HG03135 (cell line): ENCODE measurements at regions not wholly inside any gene's neighbourhood (a gene's known extent, or its start where the extent isn't known, plus 50 kb on each side); places are given as distances from the start of the nearest gene placed in this dataset.

Experiments used
- ATAC-seq: cut with Tn5 transposase; IDR thresholded peaks from one replicate; pipeline ENCODE4 v1.9.1; 2021; ENCODE audit warnings: mild to moderate bottlenecking, moderate library complexity; ENCODE audit not compliant: unreplicated experiment

DNA sequence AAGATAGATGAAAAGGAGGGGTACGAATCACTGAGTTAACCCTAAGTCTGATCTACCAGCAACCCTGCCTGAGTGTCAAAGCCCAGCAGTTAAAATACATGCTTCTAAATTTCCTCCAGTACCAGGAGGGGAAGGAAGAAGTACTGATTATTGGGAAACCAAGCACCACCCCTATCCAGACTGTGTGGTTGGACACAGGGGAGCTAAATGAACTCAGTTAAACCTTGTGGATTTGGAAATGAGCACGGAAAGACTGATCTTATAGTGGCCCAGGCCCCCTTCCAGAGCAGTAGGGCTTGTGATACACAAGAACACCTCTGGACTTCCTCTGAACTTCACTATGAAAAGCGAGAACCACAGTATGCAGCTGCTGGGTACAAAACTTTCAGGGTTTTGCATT lies 585.6 kb downstream of the MAFB start:
- ATAC-seq: no peak

GRCh38 chr20:40101560-40101959 lies 587.5 kb downstream of the MAFB start:
- no peak for ATAC-seq

DNA sequence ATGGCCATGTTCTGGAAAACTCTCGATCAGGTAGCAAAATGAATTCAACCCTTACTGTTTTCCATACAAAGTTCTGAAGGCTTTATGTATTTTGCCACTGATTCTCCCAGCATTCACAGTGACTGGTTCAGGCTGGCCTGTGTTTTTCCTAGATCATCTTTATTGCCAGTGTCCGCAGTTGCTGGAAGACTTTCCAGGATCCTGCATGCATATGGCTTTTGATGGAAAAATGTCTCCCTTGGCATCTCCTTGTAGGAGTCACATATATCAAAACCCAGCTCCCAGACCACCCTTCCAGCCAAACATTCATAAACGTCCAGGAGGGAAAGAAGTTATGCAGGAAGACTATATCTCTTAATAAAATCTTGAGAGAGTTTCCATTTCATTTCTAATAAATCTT lies 588.8 kb downstream of the MAFB start:
- ATAC-seq: no peak

GRCh38 chr20:40090236-40090635 lies 598.8 kb downstream of the MAFB start:
- ATAC-seq: no peak

GRCh38 chr20:40087496-40087895 lies 601.5 kb downstream of the MAFB start:
- ATAC-seq: no peak

DNA sequence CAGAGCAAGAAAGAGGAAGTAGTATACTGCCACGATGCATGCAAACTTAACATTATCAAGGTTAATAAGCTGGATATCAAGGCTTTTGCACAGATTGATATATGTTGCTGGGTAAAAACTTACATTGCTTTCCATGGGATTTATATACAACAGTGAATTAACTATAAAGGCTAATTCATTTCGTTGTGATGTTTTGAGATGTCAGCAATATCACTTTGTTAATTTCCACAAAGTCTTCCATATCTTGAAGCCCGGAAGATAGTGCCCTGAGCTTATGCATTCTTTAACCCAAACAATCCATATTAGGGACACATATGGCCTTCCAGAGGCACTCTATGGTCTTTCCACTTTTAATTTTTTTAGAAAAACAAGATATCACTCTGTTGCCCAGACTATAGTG lies 603.5 kb downstream of the MAFB start:
- no peak for ATAC-seq

GRCh38 chr20:40082436-40082835 lies 606.6 kb downstream of the MAFB start:
- no peak for ATAC-seq

- ATAC-seq: no peak
Observed at GRCh38 chr20:40081653-40082052, 607.4 kb downstream of the MAFB start.

GRCh38 chr20:40080041-40080652 lies 608.9 kb downstream of the MAFB start:
- ATAC-seq: no peak

DNA sequence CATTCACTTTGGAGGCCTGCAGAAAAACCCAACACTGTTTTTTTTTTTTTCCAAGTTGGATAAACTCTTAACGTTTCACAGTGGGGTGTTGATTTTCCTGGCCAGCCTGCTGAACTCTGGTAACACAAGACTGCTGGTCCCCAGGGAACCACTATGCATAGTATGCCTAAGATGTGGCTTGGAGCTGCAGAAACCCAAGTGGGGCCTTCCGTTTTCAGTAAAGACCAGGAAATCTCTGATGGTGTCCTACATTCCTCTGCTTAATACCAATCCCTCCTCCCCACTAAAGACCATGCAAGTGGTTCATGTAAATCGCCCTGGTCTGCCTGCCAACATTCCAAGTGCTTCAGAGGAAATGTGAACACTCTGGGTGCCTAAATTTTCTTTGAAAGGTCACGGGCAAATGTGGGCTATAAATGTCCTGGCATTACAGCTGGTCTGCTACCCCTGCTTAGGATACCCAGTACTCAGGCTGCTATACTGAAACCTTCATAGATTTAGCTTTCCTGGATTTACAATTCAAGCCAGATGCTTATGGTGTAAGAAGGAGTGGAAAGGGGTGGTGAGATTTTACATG lies 615.4 kb downstream of the MAFB start:
- no peak for ATAC-seq

DNA sequence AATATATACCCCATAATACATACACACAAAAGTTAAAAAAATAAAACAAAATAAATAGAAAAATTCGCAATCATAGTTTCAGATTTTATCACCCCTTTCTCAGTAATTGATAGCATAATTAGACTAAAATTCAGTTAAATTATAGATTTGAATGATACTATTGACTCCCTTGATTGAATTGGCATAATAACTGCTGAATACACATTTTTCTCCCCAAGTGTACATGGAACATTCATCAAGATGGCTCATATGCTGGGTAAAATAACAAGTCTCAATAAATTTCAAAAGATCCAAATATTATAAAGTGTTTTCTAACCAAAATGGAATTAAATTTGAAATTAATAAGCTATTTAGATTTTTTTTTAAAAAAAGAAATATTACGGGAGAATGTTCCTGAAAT lies 616.1 kb downstream of the MAFB start:
- ATAC-seq: no peak

- no peak for ATAC-seq
Observed at GRCh38 chr20:40056171-40056570, 632.9 kb downstream of the MAFB start.

GRCh38 chr20:40055711-40056110 lies 633.3 kb downstream of the MAFB start:
- ATAC-seq: no peak

DNA sequence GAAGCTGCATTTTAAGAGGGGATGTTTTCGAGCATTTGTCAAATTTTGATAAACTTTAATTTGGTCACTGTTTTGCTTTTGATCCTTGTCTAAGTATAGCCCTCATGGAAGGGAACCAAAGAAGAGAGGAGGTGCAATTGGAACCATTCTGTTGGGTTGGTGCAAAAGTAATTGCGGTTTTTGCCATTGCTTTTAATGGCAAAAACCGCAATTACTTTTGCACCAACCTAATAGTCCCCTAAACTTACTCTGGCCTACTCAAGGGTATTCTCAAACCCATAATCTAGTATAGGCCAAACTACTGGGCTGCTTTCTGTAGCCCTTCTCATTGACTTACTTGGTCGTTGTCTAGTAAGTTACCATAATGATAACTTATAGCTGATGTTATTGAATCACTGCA lies 634.7 kb downstream of the MAFB start:
- ATAC-seq: no peak

DNA sequence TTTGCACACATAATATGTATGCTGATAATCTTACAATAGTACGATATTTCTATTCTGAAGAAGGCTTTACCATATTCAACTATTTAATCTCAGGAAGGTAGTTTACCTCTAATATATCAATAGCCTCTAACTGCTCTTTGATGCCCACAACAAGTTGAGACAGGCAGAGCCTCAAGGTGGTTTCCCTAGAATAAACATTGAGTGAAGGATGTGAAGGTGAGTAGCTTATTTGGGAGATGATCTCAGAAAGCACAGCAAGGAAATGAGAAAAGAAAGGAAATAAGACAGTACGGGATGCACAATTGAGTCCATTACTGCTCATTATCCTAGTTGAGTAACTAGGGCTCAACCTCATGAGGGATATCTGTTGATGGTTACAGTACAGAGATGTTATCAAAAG lies 638.4 kb downstream of the MAFB start:
- ATAC-seq: no peak

DNA sequence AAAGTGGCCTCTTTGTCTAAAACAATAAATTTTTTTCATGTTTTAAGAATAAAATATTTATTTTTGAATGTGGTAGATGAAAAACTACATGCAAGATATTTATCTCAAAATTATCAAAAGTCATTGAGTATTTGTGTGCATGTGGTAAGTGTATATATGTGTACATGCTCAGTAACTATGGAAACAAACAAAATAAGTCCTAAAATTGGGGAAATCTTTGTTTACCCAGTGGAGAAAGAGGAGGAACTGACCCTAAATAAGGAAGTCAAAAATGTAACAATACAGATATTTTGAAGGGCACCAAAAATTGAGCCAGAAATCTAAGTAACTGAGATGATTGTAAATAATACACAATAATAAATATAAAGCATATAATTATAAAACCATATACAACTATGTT lies 639.2 kb downstream of the MAFB start:
- ATAC-seq: no peak

- no peak for ATAC-seq
Observed at GRCh38 chr20:40046703-40047102, 642.3 kb downstream of the MAFB start.

GRCh38 chr20:40037511-40037910 lies 651.5 kb downstream of the MAFB start:
- ATAC-seq: no peak

- no peak for ATAC-seq
Observed at GRCh38 chr20:40029589-40029988, 659.4 kb downstream of the MAFB start.

- no peak for ATAC-seq
Observed at GRCh38 chr20:40019510-40019909, 669.5 kb downstream of the MAFB start.

DNA sequence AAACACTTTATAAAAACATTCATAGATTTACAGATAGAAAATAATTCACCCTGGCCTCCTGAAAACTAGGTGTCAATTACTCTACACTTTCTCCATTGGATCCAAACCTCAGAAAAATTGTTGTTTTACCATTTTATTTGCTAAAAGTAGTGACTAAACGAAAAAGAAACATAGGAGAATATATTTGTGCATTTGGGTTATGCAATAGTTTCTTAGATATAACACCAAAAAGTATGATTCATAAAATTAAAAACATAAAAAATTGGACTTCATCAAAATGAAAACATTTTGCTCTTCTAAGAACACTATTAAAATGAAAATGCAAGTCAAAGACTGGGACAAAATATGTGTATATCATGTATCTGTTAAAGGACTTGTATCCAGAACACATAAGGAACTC lies 671.3 kb downstream of the MAFB start:
- no peak for ATAC-seq

DNA sequence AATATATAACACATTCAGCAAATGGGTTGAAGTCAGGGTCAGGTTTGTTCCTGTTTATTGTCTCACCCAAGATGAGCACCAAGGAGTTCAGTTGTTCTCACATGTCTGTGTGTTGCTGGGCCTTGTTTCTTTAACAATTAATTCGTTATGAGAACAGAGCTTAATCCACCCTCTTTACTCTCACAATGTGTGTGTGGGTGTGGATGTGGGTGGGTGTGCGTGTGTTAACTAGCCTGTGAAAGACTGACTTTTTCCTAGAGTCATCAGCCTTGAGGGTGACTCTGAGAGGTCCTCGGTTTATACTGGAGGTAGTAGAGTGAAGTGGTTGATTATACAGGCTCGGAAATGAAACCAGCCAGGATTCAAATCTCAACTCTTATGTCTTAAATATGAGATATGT lies 672.1 kb downstream of the MAFB start:
- ATAC-seq: no peak

GRCh38 chr20:40016392-40016791 lies 672.6 kb downstream of the MAFB start:
- no peak for ATAC-seq
